Neural progenitor cell (in vitro differentiated cells): ENCODE measurements at regions not wholly inside any gene's neighbourhood (a gene's known extent, or its start where the extent isn't known, plus 50 kb on each side); places are given as distances from the start of the nearest gene placed in this dataset.

ENCODE experiments used
- DNase-seq: peaks from one replicate; pipeline ENCODE4 v3.0.0-alpha.2; 2016; ENCODE audit warnings: low spot score
- H2AFZ ChIP-seq: fragments of 200-600 bp; sonication (generic); replicated peaks from 2 replicates; pipeline ENCODE4 v1.6.1; 2016; ENCODE audit warnings: antibody characterized with exemption
- H3F3A ChIP-seq: fragments of 200-600 bp; sonication (generic); 2 replicates; pipeline ENCODE4 v1.6.1; 2016; ENCODE audit warnings: antibody characterized with exemption, low read depth
- H3K27ac ChIP-seq: fragments of 200-600 bp; sonication (generic); 2 replicates; pipeline ENCODE4 v1.5.1; 2016; ENCODE audit warnings: mild to moderate bottlenecking
- H3K27me3 ChIP-seq: fragments of 200-600 bp; sonication (generic); 2 replicates; pipeline ENCODE4 v1.6.1; 2016; ENCODE audit warnings: mild to moderate bottlenecking, moderate library complexity
- H3K36me3 ChIP-seq: fragments of 200-600 bp; sonication (generic); 2 replicates; pipeline ENCODE4 v1.5.1; 2016
- H3K4me1 ChIP-seq: fragments of 200-600 bp; sonication (generic); 2 replicates; pipeline ENCODE4 v1.6.1; 2016; ENCODE audit warnings: mixed run types
- H3K4me2 ChIP-seq: fragments of 200-600 bp; sonication (generic); 2 replicates; pipeline ENCODE4 v1.6.1; 2016
- H3K4me3 ChIP-seq: fragments of 200-600 bp; sonication (generic); 2 replicates; pipeline ENCODE4 v1.5.1; 2016
- H3K79me2 ChIP-seq: fragments of 200-600 bp; sonication (generic); 2 replicates; pipeline ENCODE4 v1.6.1; 2016; ENCODE audit warnings: low read depth
- H3K9ac ChIP-seq: fragments of 200-600 bp; sonication (generic); 2 replicates; pipeline ENCODE4 v1.6.1; 2016
- H3K9me3 ChIP-seq: fragments of 200-600 bp; sonication (generic); 2 replicates; pipeline ENCODE4 v1.5.1; 2016; ENCODE audit warnings: low read depth
- H4K20me1 ChIP-seq: fragments of 200-600 bp; sonication (generic); 2 replicates; pipeline ENCODE4 v1.6.1; 2016; ENCODE audit warnings: low read depth
- H3K27ac Mint-ChIP-seq: 3 replicates; pipeline ENCODE4 v1.8.0; 2021; ENCODE audit warnings: mixed read lengths
- H3K27me3 Mint-ChIP-seq: 2 replicates; pipeline ENCODE4 v1.8.0; 2022; ENCODE audit warnings: low read depth, mild to moderate bottlenecking, inconsistent platforms, moderate library complexity, mixed read lengths; ENCODE audit not compliant: insufficient read depth
- H3K36me3 Mint-ChIP-seq: 3 replicates; pipeline ENCODE4 v1.8.0; 2021; ENCODE audit warnings: mixed read lengths
- H3K4me1 Mint-ChIP-seq: 3 replicates; pipeline ENCODE4 v1.8.0; 2021; ENCODE audit warnings: mixed read lengths
- H3K4me3 Mint-ChIP-seq: 3 replicates; pipeline ENCODE4 v1.8.0; 2021; ENCODE audit warnings: mild to moderate bottlenecking, moderate library complexity, mixed read lengths
- H3K9me3 Mint-ChIP-seq: 3 replicates; pipeline ENCODE4 v1.8.0; 2020; ENCODE audit warnings: mixed read lengths
- EZH2 ChIP-seq: fragments of 200-600 bp; sonication (generic); IDR thresholded peaks from 2 replicates; pipeline ENCODE4 v1.6.1; 2017; ENCODE audit warnings: antibody characterized with exemption, mild to moderate bottlenecking, moderate library complexity
- EZH2phosphoT487 ChIP-seq: fragments of 200-600 bp; sonication (generic); IDR thresholded peaks from 2 replicates; pipeline ENCODE4 v1.6.1; 2017; ENCODE audit warnings: antibody characterized with exemption
- TF ChIP-seq, protein P1 (sequence below): fragments of 200-600 bp; sonication (generic); IDR thresholded peaks from 2 replicates; pipeline ENCODE4 v1.5.1; 2017; ENCODE audit warnings: antibody characterized with exemption, mild to moderate bottlenecking

DNA sequence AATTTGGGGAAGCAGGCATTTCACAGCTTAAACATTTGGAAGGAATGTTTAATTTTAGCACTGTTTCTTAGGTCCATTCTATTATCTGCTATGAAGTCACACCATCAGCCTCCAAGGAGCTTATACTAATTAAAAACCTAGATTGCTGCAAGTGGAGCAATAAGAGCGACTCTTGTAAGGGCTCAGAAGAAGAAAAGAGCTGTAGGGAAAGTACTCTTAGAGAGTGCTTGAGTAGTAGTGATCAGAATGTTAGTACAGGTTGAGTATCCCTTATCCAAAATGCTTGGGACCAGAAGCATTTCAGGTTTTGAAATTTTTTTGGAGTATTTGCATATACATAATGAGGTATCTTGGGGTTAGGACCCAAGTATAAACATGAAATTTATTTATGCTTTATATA is 285.3 kb downstream of the UBE3D start:
- H3K4me2 ChIP-seq, result peak overlapping the region; percentile 67
- peak overlapping the region; percentile 51 for H3K27ac ChIP-seq
- H3K36me3 ChIP-seq, result no peaks in the 10 kb centered on the region
- H3F3A ChIP-seq, result peaks cover 34% of the 10 kb centered on the region
- no peak for DNase-seq
- TF ChIP-seq EZH2 (no peak), EZH2phosphoT487 (no peak)
- TF ChIP-seq, protein P1, sequence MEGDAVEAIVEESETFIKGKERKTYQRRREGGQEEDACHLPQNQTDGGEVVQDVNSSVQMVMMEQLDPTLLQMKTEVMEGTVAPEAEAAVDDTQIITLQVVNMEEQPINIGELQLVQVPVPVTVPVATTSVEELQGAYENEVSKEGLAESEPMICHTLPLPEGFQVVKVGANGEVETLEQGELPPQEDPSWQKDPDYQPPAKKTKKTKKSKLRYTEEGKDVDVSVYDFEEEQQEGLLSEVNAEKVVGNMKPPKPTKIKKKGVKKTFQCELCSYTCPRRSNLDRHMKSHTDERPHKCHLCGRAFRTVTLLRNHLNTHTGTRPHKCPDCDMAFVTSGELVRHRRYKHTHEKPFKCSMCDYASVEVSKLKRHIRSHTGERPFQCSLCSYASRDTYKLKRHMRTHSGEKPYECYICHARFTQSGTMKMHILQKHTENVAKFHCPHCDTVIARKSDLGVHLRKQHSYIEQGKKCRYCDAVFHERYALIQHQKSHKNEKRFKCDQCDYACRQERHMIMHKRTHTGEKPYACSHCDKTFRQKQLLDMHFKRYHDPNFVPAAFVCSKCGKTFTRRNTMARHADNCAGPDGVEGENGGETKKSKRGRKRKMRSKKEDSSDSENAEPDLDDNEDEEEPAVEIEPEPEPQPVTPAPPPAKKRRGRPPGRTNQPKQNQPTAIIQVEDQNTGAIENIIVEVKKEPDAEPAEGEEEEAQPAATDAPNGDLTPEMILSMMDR, result no peak
- no peak overlapping the region for H2AFZ ChIP-seq
- H4K20me1 ChIP-seq, result no peaks in the 10 kb centered on the region
- Mint-ChIP-seq H3K27me3 (no peaks in the 10 kb centered on the region), H3K27ac (peak overlapping the region; percentile 87), H3K4me1 (peaks cover 81% of the 10 kb centered on the region), H3K36me3 (no peaks in the 10 kb centered on the region), H3K9me3 (no peaks in the 10 kb centered on the region), H3K4me3 (peak overlapping the region; percentile 15)
- no peaks in the 10 kb centered on the region for H3K27me3 ChIP-seq
- no peak overlapping the region for H3K9ac ChIP-seq
- H3K4me3 ChIP-seq, result no peak overlapping the region
- H3K4me1 ChIP-seq, result peaks cover 63% of the 10 kb centered on the region
- no peaks in the 10 kb centered on the region for H3K9me3 ChIP-seq
- no peaks in the 10 kb centered on the region for H3K79me2 ChIP-seq

- no peaks in the 10 kb centered on the region for H3K9me3 ChIP-seq
- TF ChIP-seq, protein P1, result no peak
- TF ChIP-seq EZH2phosphoT487 (no peak), EZH2 (no peak)
- H3K4me3 ChIP-seq, result no peak overlapping the region
- peaks cover 50% of the 10 kb centered on the region for H3K4me1 ChIP-seq
- H3K36me3 ChIP-seq, result no peaks in the 10 kb centered on the region
- peaks cover under 1% of the 10 kb centered on the region for H3K36me3 Mint-ChIP-seq
- H2AFZ ChIP-seq, result no peak overlapping the region
- no peak overlapping the region for H3K4me3 Mint-ChIP-seq
- no peaks in the 10 kb centered on the region for H3K27me3 Mint-ChIP-seq
- H3K9me3 Mint-ChIP-seq, result peaks cover 2% of the 10 kb centered on the region
- H3K27ac ChIP-seq, result no peak overlapping the region
- peaks cover 69% of the 10 kb centered on the region for H3K4me1 Mint-ChIP-seq
- H3K4me2 ChIP-seq, result no peak overlapping the region
- H3K27me3 ChIP-seq, result no peaks in the 10 kb centered on the region
- peaks cover 34% of the 10 kb centered on the region for H3F3A ChIP-seq
- no peak for DNase-seq
- no peak overlapping the region for H3K9ac ChIP-seq
- no peaks in the 10 kb centered on the region for H3K79me2 ChIP-seq
- peak overlapping the region; percentile 73 for H3K27ac Mint-ChIP-seq
- H4K20me1 ChIP-seq, result no peaks in the 10 kb centered on the region
These were observed 283.9 kb downstream of the UBE3D start for GRCh38 chr6:82781620-82782204.

DNA sequence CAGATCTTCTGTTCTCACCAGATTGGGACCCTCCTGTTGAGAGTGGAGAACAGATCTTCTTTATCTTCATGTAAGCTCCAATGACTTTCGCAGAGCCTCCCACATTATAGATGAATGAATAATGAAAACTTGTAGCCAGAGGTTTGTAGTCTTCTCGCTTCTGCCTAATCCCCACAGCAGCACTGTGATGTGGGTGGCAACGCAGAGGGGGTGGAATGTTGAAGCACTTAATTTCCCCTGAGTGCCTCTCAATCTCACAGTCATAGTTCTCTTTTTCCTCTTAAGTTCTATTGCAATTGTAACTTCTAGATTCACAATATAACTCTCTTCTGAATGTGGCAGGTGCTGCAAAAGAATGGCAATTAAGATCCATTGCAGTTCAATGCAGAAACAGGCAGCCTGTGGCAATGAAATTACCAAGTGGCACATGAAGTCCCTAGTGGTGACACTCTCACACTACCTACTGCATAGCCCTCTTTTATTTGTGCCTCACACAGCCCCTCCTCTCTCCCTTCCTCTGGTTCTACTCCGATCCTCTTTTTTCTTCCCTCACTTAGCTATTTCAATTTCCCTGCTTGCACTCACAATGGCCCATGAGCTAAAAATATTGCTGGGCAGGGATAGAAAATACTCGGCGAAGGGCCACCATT is 281.9 kb downstream of the UBE3D start:
- Histone ChIP-seq H3K4me2 (no peak overlapping the region), H3F3A (peaks cover 23% of the 10 kb centered on the region), H3K9ac (no peak overlapping the region), H3K9me3 (no peaks in the 10 kb centered on the region), H3K4me1 (peaks cover 30% of the 10 kb centered on the region), H3K36me3 (no peaks in the 10 kb centered on the region), H3K27ac (no peak overlapping the region), H4K20me1 (no peaks in the 10 kb centered on the region), H2AFZ (peak overlapping the region; percentile 55), H3K4me3 (no peak overlapping the region), H3K27me3 (no peaks in the 10 kb centered on the region), H3K79me2 (no peaks in the 10 kb centered on the region)
- Mint-ChIP-seq H3K4me3 (no peak overlapping the region), H3K27me3 (no peaks in the 10 kb centered on the region), H3K4me1 (peaks cover 54% of the 10 kb centered on the region), H3K9me3 (peaks cover 9% of the 10 kb centered on the region), H3K27ac (peak overlapping the region; percentile 72), H3K36me3 (peaks cover 9% of the 10 kb centered on the region)
- DNase-seq, result peak; percentile 73
- TF ChIP-seq EZH2, result no peak
- TF ChIP-seq, protein P1, result peak; percentile 72
